Posterior vena cava (tissue), 2 donors: ENCODE measurements at regions not wholly inside any gene's neighbourhood (a gene's known extent, or its start where the extent isn't known, plus 50 kb on each side); places are given as distances from the start of the nearest gene placed in this dataset.
"Not testable (repeated sequence)": the region's sequence is repeated elsewhere in the genome, so short reads cannot be mapped to it uniquely, and the experiment has no call there.

Experiments
- DNase-seq: peaks from one replicate; pipeline ENCODE4 v3.0.0-alpha.2; 2020; ENCODE audit warnings: low spot score
- intact Hi-C, 2 donors: fragments of 100-400 bp; cut with DNase I; formaldehyde crosslinking; loops; one replicate each; pipeline versions ENCODE4 v1.14.1 to v1.14.2; 2022 to 2023
- donor health status: DM: yes; HTN: yes; CAD: no.
- donor health status: DM: yes; HTN: yes; CAD: no.

- DNase-seq, intact Hi-C loops: not testable (repeated sequence)
Observed at GRCh38 chr1:610538-610937, 75.9 kb downstream of the OR4F16 start.

- DNase-seq, intact Hi-C loops: not testable (repeated sequence)
Observed at GRCh38 chr1:609161-609560, 77.3 kb downstream of the OR4F16 start.

GRCh38 chr1:605279-605678 lies 81.2 kb downstream of the OR4F16 start:
- intact Hi-C loops, result not testable (repeated sequence)
- DNase-seq, result peak; percentile 78

- intact Hi-C loops, DNase-seq: not testable (repeated sequence)
Observed at GRCh38 chr1:588211-588610, 98.2 kb downstream of the OR4F16 start.

- DNase-seq, result peak; percentile 90
- intact Hi-C loops, result not testable (repeated sequence)
Observed at GRCh38 chr1:585992-586391, 100.5 kb downstream of the OR4F16 start.
